HG02798 (cell line): ENCODE measurements at regions not wholly inside any gene's neighbourhood (a gene's known extent, or its start where the extent isn't known, plus 50 kb on each side); places are given as distances from the start of the nearest gene placed in this dataset.
"Not testable (repeated sequence)": the region's sequence is repeated elsewhere in the genome, so short reads cannot be mapped to it uniquely, and the experiment has no call there.

ENCODE experiments used
- ATAC-seq: cut with Tn5 transposase; IDR thresholded peaks from one replicate; pipeline ENCODE4 v1.9.1; 2021; ENCODE audit warnings: mild to moderate bottlenecking; ENCODE audit not compliant: unreplicated experiment, poor library complexity

GRCh38 chr10:117741524-117741923, 199.0 kb downstream of the EMX2 start:
- no peak for ATAC-seq

DNA sequence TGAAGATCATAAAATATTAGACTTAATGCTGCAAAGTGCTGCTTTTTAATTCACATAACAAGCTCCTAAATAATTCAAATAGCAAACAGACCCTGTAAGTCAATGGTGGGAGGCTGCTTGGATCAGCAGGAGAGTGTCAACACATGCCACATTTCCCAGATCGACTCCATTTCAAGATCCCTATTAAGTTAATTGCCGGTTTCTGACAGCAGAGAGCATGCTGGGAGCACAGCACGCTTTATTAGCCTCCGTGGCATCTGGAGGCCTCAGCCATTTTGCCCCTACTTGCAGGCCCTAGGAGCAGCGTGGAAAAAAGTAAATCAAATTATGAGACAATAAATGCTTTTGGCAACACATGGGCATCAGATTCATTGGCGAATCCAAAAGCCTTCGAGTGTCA, 201.0 kb downstream of the EMX2 start:
- no peak for ATAC-seq

- ATAC-seq, result no peak
These were observed 202.8 kb downstream of the EMX2 start for GRCh38 chr10:117745301-117745700.

DNA sequence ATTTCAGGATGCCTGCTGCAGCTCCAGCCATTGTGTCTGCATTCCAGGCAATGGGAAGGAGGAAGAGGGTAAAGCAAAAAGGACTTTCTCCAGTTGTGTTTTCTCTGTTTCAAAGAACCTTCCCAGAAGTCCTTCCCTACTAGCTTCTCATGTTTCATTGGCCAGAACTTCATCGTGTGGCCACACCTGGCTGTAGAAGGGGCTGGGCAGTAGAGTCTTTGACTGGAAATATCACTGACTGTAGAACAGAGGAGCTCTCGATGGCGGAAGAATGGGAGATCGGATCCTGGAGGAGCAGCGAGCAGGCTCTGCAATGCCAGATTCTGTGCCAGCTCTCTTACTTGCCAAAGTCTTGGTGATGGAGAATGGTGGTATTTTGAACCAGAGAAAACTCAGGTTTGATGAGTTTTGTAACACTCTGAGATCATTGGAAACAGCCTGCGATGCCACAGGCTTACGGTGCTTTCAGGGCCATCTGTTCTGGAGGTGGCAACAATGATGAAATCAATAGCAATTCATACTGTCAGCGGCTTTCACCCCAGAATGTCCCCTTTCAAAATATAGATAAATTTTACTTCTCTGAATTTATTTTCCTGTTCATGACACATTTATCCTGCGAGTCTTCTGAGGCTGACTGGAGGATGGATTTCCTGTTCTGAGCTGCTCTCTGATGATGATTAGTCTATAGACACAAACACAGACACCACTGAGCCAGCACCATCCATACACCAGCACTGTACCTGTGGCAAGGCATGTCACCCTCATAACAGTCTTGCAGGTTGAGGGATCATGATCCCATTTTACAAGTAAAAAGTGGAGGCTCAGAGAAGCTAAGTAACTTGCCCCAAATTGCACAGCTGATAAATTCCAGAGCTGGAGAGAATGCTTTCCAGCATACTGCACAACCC, 204.2 kb downstream of the EMX2 start:
- ATAC-seq, result no peak

GRCh38 chr10:117747636-117748035, 205.1 kb downstream of the EMX2 start:
- no peak for ATAC-seq

DNA sequence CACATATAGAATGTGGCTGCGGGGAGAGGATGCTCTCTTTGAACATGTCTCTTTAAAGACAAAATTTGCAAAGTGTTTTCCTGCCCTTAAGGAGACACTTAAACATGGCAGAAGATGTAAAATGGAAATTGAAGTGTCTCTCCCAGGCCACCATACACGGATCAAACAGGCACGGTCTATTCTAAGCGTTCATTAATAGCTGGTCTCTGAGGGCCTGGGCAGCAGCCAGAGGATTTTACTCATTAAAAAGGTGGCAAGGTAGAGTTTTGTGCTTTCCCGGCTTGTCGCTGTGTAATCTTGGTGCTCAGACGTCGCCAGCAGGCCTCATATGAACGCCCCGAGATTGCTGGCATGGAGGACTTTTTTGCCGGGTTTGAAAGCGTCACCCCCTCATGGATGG, 205.5 kb downstream of the EMX2 start:
- ATAC-seq, result no peak

- no peak for ATAC-seq
These were observed 208.1 kb downstream of the EMX2 start for GRCh38 chr10:117750616-117751015.

DNA sequence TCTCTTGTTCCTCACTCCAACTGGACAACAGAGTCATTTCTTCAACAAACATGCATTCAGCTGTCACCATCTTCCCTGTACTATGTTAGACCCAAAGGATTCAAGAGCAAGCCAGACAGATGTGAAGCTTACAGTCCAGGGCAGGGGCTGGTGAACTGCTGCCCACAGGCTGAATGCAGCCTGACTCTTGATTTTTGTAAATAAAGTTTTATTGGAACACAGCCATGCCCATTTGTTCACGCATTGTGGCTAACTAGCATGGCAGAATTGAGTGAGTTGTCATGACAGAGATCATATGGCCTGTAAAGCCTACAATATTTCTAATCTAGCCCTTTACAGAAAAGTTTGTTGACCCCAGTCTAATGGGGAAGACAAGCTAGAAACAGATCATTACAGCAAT, 208.7 kb downstream of the EMX2 start:
- no peak for ATAC-seq

- no peak for ATAC-seq
These were observed 209.6 kb downstream of the EMX2 start for GRCh38 chr10:117752103-117752502.

GRCh38 chr10:117754770-117755658, 212.5 kb downstream of the EMX2 start:
- ATAC-seq, result no peak

DNA sequence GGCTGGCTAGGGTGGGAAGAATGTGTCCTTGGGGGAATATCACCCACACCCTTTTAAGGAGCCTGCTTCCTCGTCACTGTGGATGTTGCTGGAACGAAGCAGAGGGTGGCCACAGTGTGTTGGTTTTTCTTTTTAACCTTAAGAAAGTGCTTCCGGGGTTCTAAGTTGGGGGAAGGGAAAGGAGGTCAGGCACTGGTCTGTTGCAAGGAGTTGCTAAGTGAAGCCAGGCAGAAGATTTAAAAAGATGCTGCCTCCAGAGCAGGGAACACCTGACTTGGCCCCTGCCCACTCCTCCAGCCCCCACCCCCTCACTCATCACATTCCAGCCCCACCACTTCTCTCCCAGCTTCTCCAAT, 213.1 kb downstream of the EMX2 start:
- ATAC-seq, result no peak

DNA sequence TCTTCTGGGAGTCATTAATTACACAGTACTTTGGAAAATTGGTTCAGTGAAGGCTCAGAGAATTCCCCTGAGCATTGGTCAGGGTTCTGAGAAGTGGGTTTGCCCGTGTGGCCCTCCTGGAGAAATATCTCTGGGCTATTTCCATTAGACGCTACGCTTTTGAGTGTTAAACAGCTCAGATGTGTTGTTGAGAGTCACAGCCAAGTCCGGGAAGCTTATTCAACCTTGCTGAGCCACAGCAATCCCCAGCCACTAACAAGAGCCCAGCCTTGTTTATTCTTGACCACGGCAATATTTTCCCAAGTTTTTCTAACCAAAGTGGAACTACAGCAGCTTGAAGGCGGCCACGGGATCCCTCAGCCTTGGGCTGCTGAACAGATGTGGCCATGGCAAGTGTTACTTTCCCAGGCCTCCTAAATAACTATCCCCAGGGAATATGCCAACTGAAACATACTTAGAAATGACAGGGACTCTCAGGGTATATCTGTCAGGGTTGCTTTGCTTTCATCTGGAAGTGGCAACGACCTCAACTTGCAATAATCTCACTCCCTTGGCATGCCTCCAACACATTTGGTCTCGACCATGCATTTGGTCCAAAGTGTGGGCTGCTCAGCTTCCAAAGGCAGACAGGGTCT, 214.7 kb downstream of the EMX2 start:
- ATAC-seq, result no peak

DNA sequence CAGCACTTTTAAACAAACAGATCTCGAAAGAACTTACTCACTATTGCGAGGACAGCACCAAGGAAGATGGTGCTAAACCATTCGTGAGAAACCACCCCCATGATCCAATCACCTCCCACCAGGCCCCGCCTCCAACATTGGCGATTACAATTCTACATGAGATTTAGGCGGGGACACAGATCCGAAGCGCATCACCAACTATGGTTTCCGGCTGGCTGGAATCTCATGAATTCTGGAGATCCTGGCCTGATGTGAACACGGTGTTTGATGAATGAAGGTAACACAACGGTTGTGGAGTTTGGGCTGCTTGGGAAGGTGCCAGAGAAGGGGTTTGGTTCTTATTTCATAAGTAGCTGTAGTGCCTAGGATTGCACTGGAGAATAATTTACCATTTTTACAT, 216.7 kb downstream of the EMX2 start:
- ATAC-seq, result no peak

GRCh38 chr10:117761695-117762094, 219.1 kb downstream of the EMX2 start:
- ATAC-seq, result no peak

DNA sequence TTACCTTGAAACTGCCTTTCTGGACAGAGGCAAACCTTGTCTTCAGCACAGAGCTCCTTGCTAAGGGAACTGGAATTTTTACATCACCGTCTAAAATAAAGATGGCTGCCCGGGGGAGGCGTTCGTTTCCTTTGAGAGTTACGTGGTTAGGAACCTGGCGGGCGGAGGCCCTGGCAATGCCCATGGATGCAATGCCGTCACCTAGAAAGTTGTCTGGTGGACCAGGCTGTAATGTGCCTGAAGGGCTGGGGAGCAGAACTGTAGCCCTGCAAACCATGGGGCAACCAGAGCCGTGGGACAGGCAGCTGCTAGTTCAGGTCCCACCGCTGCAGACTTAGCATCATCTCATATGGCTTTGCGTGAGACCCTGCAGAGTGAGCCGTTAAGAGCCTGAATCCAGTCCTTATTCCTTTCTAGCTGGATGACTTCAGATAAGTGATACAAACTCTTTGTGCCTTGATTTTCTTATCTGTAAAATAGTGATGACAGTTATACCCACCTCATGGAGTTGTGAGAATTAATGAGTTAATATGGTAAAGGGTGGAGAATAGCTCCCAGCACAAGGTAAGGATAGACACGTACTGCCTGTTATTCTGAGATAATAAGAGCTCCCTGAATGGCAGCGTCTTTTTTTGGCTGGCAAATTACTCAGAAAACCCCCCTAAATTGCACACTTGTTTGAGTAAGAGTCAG, 219.7 kb downstream of the EMX2 start:
- ATAC-seq, result no peak

GRCh38 chr10:117762819-117763172, 220.2 kb downstream of the EMX2 start:
- ATAC-seq, result no peak

DNA sequence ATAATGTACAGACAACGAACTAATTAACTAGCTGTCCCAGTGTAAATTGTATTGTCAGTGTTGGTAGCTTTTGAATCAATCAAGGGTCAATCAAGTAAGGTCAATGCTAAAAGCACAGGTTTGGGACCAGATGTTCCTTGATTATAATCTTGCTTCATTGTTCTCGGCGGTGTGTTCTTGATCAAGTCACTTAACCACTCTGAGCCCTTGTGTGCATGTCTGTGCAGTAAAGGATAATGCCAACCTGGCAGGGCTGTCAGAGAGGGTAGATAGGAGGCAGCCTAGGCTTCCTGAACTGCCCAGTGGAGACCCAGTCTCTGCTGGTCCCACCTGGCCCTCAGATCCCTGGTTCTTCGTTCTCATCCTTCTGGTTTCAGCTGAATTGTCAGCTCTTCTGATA, 221.0 kb downstream of the EMX2 start:
- ATAC-seq, result no peak

- no peak for ATAC-seq
These were observed 225.9 kb downstream of the EMX2 start for GRCh38 chr10:117768333-117769042.

GRCh38 chr10:117775526-117775925, 233.0 kb downstream of the EMX2 start:
- ATAC-seq, result no peak

DNA sequence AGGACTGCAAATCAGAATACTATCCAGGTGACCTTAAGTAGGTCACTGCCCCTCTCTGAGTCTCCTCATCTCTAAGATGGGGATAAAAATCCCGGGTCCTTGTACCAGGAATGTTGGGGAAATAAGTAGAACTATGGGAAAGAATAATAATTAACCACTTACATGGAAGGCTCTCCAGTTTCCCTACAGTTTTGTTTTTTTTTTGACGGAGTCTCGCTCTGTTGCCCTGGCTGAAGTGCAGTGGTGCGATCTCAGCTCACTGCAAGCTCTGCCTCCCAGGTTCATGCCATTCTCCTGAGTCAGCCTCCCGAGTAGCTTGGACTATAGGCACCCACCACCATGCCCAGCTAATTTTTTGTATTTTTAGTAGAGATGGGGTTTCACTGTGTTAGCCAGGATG, 234.7 kb downstream of the EMX2 start:
- ATAC-seq, result not testable (repeated sequence)
